Neural cell (in vitro differentiated cells): ENCODE measurements at regions not wholly inside any gene's neighbourhood (a gene's known extent, or its start where the extent isn't known, plus 50 kb on each side); places are given as distances from the start of the nearest gene placed in this dataset.

Experiments used
- H2AFZ ChIP-seq: fragments of 200-600, 300-800 bp; sonication (generic), shearing (Covaris generic); 2 replicates; pipeline ENCODE4 v1.6.0; 2014; ENCODE audit warnings: low read depth, mild to moderate bottlenecking, antibody characterized with exemption, low read length, moderate library complexity
- H3F3A ChIP-seq: fragments of 200-600 bp; shearing (Covaris generic); 2 replicates; pipeline ENCODE4 v1.6.1; 2016; ENCODE audit warnings: mild to moderate bottlenecking, moderate library complexity, mixed read lengths, antibody characterized with exemption, low read length; ENCODE audit not compliant: insufficient read depth, poor library complexity, severe bottlenecking
- H3K27ac ChIP-seq: fragments of 200-600, 300-800 bp; sonication (generic), shearing (Covaris generic); 2 replicates; pipeline ENCODE4 v1.5.1; 2014; ENCODE audit warnings: mild to moderate bottlenecking, low read length, moderate library complexity
- H3K27me3 ChIP-seq: fragments of 300-800, 200-600 bp; sonication (generic), shearing (Covaris generic); 2 replicates; pipeline ENCODE4 v1.6.0; 2014; ENCODE audit warnings: mild to moderate bottlenecking, low read depth, low read length, moderate library complexity; ENCODE audit not compliant: insufficient read depth
- H3K36me3 ChIP-seq: fragments of 300-800, 200-600 bp; sonication (generic), shearing (Covaris generic); 2 replicates; pipeline ENCODE4 v1.5.1; 2014; ENCODE audit warnings: mild to moderate bottlenecking, antibody characterized with exemption, low read length, moderate library complexity; ENCODE audit not compliant: insufficient read depth
- H3K4me2 ChIP-seq: fragments of 300-800, 200-600 bp; sonication (generic), shearing (Covaris generic); 2 replicates; pipeline ENCODE4 v1.6.0; 2014; ENCODE audit warnings: mild to moderate bottlenecking, low read length
- H3K4me3 ChIP-seq: fragments of 300-800, 200-600 bp; sonication (generic), shearing (Covaris generic); 2 replicates; pipeline ENCODE4 v1.5.1; 2014; ENCODE audit warnings: mild to moderate bottlenecking, low read length, moderate library complexity
- H3K79me2 ChIP-seq: fragments of 200-600 bp; shearing (Covaris generic); replicated peaks from 2 replicates; pipeline ENCODE4 v1.6.0; 2014; ENCODE audit warnings: mild to moderate bottlenecking, low read length, moderate library complexity; ENCODE audit not compliant: insufficient read depth
- H3K9ac ChIP-seq: fragments of 300-800, 200-600 bp; sonication (generic), shearing (Covaris generic); 2 replicates; pipeline ENCODE4 v1.6.1; 2016; ENCODE audit warnings: mild to moderate bottlenecking, low read length, mixed read lengths
- H3K9me2 ChIP-seq: fragments of 200-600 bp; shearing (Covaris generic); 2 replicates; pipeline ENCODE4 v1.6.1; 2016; ENCODE audit warnings: mild to moderate bottlenecking, low read length, mixed read lengths; ENCODE audit not compliant: insufficient read depth
- H3K9me3 ChIP-seq: fragments of 200-600, 300-800 bp; sonication (generic), shearing (Covaris generic); 2 replicates; pipeline ENCODE4 v1.6.1; 2016; ENCODE audit warnings: mild to moderate bottlenecking, mixed run types, low read length, moderate library complexity, mixed read lengths
- H4K20me1 ChIP-seq: fragments of 200-600 bp; shearing (Covaris generic); 2 replicates; pipeline ENCODE4 v1.6.1; 2016; ENCODE audit warnings: mild to moderate bottlenecking, mixed run types; ENCODE audit not compliant: insufficient read depth
- EP300 ChIP-seq: fragments of 450-650 bp; conservative IDR thresholded peaks from 2 replicates; pipeline ENCODE4 v1.6.1; 2014; ENCODE audit warnings: antibody characterized with exemption, mild to moderate bottlenecking, moderate library complexity; ENCODE audit not compliant: poor library complexity, severe bottlenecking
- EZH2 ChIP-seq: fragments of 200-600, 300-800 bp; shearing (Covaris generic), sonication (generic); IDR thresholded peaks from 2 replicates; pipeline ENCODE4 v1.6.1; 2014; ENCODE audit warnings: antibody characterized with exemption, low read length, borderline replicate concordance, mild to moderate bottlenecking; ENCODE audit not compliant: insufficient read depth, poor library complexity, severe bottlenecking
- MXI1 ChIP-seq: fragments of 450-650 bp; conservative IDR thresholded peaks from 2 replicates; pipeline ENCODE4 v1.6.1; 2014; ENCODE audit warnings: antibody characterized with exemption, mild to moderate bottlenecking; ENCODE audit not compliant: poor library complexity, severe bottlenecking
- POLR2AphosphoS5 ChIP-seq: IDR thresholded peaks from 2 replicates; pipeline ENCODE4 v1.6.1; 2012
- RAD21 ChIP-seq: fragments of 450-650 bp; conservative IDR thresholded peaks from 2 replicates; pipeline ENCODE4 v1.6.1; 2014; ENCODE audit warnings: antibody characterized with exemption, mild to moderate bottlenecking, moderate library complexity
- REST ChIP-seq: IDR thresholded peaks from 2 replicates; pipeline ENCODE4 v1.6.1; 2012; ENCODE audit warnings: borderline replicate concordance
- SMC3 ChIP-seq: fragments of 450-650 bp; conservative IDR thresholded peaks from 2 replicates; pipeline ENCODE4 v1.6.1; 2014; ENCODE audit warnings: antibody characterized with exemption, mild to moderate bottlenecking, moderate library complexity; ENCODE audit not compliant: poor library complexity
- TAF1 ChIP-seq: IDR thresholded peaks from 2 replicates; pipeline ENCODE4 v1.6.1; 2012; ENCODE audit warnings: low read depth
- TF ChIP-seq, protein P1 (sequence below): fragments of 450-650 bp; IDR thresholded peaks from 2 replicates; pipeline ENCODE4 v1.5.1; 2014; ENCODE audit warnings: antibody characterized with exemption, mild to moderate bottlenecking, moderate library complexity; ENCODE audit not compliant: poor library complexity, severe bottlenecking

DNA sequence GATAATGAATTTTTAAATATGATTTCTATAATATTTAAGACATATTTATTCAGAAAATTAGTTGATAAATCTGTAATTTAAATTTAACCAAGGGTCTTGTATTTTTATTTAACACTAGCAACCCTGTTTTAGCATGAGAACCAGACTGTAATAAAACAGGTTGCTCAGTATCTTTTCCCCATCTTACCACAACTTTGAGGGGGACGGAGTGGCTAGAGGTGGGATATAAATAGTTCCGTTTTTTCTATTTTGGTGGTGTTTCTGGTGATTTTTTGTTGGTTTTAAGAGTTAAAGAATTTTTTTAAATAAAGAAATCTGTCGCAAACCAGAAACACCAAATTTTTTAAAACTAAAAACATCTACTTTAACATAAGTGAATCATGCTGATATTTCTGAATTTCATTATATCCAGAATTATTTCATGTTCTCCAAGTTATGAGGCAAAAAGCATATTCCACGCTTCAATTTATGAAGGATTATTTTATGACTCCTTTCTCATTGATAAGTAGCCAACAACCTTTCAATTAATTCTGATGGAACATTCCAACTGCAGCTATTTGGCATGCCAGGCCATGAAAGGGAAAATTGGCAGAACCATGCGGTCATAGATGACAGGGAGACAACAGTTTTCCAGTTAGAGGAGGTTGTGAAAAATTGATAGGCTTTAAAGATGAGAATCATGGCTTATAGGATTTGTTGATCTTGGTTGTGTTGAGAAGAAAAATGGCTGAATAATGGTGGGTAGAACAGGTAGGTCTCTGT is 151.9 kb upstream of the CARMIL1 start:
- H3K27ac ChIP-seq, result no peak overlapping the region
- H3K4me2 ChIP-seq, result no peak overlapping the region
- no peaks in the 10 kb centered on the region for H3K9me3 ChIP-seq
- H3K79me2 ChIP-seq, result no peaks in the 10 kb centered on the region
- no peaks in the 10 kb centered on the region for H3F3A ChIP-seq
- no peaks in the 10 kb centered on the region for H3K36me3 ChIP-seq
- TF ChIP-seq RAD21, result no peak
- TF ChIP-seq SMC3, result no peak
- TF ChIP-seq EP300, result no peak
- TF ChIP-seq MXI1, result no peak
- TF ChIP-seq REST, result no peak
- TF ChIP-seq POLR2AphosphoS5, result no peak
- TF ChIP-seq EZH2, result no peak
- TF ChIP-seq, protein P1, sequence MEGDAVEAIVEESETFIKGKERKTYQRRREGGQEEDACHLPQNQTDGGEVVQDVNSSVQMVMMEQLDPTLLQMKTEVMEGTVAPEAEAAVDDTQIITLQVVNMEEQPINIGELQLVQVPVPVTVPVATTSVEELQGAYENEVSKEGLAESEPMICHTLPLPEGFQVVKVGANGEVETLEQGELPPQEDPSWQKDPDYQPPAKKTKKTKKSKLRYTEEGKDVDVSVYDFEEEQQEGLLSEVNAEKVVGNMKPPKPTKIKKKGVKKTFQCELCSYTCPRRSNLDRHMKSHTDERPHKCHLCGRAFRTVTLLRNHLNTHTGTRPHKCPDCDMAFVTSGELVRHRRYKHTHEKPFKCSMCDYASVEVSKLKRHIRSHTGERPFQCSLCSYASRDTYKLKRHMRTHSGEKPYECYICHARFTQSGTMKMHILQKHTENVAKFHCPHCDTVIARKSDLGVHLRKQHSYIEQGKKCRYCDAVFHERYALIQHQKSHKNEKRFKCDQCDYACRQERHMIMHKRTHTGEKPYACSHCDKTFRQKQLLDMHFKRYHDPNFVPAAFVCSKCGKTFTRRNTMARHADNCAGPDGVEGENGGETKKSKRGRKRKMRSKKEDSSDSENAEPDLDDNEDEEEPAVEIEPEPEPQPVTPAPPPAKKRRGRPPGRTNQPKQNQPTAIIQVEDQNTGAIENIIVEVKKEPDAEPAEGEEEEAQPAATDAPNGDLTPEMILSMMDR, result no peak
- no peak for TF ChIP-seq TAF1
- no peaks in the 10 kb centered on the region for H3K9me2 ChIP-seq
- H3K27me3 ChIP-seq, result no peaks in the 10 kb centered on the region
- no peak overlapping the region for H3K4me3 ChIP-seq
- no peak overlapping the region for H3K9ac ChIP-seq
- H4K20me1 ChIP-seq, result no peaks in the 10 kb centered on the region
- no peak overlapping the region for H2AFZ ChIP-seq

GRCh38 chr6:25130518-25130917 is 148.7 kb upstream of the CARMIL1 start:
- no peak overlapping the region for H3K4me3 ChIP-seq
- TF ChIP-seq, protein P1, result no peak
- TF ChIP-seq RAD21 (no peak), SMC3 (no peak), TAF1 (no peak), POLR2AphosphoS5 (no peak), EP300 (no peak), MXI1 (no peak), EZH2 (no peak), REST (no peak)
- no peaks in the 10 kb centered on the region for H3K9me2 ChIP-seq
- no peak overlapping the region for H2AFZ ChIP-seq
- no peak overlapping the region for H3K9ac ChIP-seq
- H3K9me3 ChIP-seq, result peaks cover 4% of the 10 kb centered on the region
- no peaks in the 10 kb centered on the region for H3K79me2 ChIP-seq
- H3K27ac ChIP-seq, result no peak overlapping the region
- H3K36me3 ChIP-seq, result no peaks in the 10 kb centered on the region
- no peaks in the 10 kb centered on the region for H4K20me1 ChIP-seq
- no peaks in the 10 kb centered on the region for H3F3A ChIP-seq
- no peak overlapping the region for H3K4me2 ChIP-seq
- no peaks in the 10 kb centered on the region for H3K27me3 ChIP-seq
